EH (cell line): ENCODE measurements at regions not wholly inside any gene's neighbourhood (a gene's known extent, or its start where the extent isn't known, plus 50 kb on each side); places are given as distances from the start of the nearest gene placed in this dataset.

Experiments used
- DNase-seq: peaks from one replicate; pipeline ENCODE4 v3.0.0-alpha.2; 2015; ENCODE audit warnings: low read depth

DNA sequence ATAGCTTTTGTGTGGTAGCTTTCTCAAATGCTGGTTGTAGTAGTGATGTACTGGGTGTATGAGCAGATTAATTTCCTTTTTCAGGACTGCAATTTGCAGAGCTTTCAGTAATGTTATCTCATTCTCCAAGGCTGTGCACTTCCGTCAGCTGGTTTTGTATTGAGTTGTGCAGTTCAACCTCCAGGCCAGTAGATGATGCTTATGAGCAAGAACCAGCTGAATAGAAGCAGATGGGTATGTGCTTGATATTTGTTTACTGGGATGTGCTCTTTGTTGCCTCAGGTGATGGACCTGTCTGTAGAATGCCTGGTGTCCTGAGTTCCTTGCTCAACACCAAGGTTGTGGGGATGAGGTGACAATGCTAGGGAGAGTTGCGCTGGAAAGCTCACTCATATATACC, 462.8 kb downstream of the PCDH18 start:
- no peak for DNase-seq

DNA sequence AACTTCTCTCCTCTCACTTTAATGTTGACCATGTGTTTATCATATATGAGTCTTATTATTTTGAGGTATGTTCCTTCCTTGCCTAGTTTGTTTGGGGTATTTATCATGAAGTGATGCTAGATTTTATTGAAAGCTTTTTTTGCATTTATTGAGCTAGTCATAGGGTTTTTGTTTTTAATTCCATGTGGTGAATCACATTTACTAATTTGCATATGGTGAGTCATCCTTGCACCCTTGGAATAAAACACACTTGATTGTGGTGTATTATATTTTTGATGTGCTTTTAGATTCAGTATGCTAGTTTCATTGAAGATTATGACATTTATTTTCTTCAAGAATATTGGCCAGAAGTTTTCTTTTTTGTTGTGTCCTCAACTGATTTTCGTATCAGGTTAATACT, 464.6 kb downstream of the PCDH18 start:
- peak; percentile 6 for DNase-seq

DNA sequence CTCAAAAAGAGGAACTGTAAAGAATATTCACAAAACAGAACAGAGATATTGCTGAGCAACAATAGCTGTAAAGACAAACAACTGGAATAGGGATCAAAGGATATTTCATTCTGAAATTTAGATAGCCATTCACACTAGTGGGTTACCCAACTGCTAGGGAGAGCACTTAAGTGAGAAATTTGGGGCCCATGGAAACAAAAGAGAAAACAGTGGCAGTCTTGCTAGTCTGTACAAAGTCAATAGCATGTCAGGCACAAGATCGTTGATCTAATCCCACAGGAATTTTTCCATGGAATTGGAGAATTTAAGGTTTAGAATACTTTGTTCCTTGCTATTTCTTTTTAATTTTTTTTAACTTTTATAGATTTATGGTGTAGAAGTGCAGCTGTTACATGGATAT, 467.0 kb downstream of the PCDH18 start:
- peak; percentile 41 for DNase-seq

DNA sequence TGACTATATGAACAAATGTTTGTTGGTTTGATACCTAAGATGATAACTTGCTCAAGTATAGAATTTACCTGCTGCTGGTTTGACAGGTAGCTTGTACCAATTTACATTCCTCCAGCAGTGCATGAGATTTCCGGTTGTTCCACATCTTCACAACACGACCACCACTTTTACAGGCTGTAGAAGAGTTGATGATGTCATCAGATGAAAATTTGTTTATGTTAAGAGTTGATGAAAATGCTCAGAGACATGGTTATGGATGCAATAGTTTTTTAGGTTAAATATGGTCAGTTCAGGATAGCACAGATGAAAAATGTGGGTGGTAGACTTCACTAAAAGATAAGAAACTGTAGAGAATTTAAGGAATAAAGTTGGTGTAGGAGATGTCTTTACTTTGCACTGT, 468.3 kb downstream of the PCDH18 start:
- no peak for DNase-seq

DNA sequence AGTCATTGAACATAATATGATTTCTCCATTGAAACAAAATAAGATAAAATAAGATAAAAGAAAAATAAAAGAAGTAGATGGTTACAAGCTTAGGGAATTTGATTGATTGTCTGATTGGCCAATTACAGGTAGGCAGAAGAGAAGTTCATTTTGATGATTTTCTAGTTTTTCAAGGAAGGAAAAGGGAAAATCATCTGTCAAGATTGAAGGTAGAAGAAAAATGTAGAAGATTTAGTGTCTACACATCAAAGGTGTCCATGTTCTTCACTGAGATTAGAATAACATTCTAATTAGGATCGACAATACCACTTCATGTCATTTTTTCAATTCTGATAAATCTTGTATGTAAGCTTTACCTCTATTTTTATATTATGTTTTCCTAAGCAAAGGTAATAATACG, 489.1 kb downstream of the PCDH18 start:
- no peak for DNase-seq

DNA sequence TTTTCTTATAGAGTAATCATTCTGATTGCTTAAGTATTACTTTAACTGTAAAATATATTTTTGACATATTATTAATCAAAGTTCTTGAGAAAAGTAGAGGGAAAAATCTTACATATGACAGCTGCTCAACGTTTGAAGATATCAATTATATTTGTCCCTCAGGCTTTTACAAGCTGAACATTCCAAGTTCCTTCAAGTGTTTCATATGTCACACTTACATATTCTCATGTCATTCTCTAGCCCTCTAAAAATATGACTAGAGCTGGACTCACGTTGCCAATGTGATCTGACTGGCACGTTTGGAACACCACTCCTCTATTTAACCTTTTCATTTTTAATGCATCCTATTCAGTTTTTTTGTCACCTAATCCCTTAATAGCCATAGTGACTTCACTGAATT, 492.9 kb downstream of the PCDH18 start:
- DNase-seq: no peak

DNA sequence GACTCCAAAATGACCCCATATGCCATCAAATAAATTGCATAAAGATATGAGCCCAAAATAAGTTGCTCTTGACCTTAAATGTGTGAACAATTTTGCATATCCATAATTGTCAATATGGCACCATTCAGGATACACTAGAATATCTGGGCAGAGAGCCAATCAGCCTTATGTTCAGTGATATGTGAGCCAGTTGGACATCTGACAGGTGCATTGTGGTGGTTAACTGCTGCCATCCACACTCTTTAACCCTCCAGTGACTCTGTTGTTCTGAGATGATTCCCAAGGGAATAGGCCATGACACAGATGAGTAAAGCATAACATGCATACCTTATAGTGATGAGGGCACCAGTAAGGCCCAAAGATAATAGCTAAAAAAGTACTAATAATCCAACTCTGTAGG, 500.1 kb downstream of the PCDH18 start:
- no peak for DNase-seq

DNA sequence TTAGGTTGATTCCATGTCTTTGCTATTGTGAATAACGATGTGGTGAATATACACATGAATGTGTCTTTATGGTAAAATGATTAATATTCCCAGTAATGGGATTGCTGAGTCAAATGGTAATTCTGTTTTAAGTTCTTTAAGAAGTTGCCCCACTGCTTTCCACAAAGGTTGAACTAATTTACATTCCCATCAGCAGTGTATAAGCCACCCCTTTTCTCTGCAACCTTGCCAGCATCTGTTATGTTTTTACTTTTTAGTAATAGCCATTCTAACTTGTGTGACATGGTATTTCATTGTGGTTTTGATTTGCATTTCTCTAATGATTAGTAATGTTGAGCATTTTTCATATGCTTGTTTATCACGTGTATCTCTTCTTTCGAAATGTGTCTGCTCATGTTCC, 503.3 kb downstream of the PCDH18 start:
- no peak for DNase-seq

DNA sequence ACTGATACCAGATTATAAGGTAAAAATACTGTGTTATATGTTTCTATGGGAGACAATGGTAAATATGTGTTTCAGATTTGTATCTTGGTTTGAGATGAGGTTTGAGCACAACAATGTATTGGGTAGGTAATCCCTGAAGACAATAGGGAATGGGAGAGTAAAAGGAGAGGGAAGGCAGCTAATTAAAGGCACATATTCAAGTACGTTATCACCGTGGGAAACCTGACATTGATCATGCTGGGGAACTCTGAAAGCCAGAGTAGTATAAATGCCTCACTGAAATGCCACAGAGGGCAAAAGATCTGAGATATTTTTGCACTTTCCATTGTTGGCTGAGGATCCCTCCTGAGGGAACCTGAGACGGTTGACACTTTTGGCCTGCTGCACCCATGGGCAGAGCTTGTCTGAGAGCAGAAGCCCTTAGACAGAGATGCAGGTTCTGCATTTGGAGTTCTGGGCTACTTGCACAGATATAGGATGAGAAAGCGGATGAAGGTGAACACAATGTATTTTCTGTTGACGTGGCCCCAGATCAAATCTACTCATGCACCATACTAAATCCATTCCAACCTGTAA, 506.7 kb downstream of the PCDH18 start:
- DNase-seq: no peak

DNA sequence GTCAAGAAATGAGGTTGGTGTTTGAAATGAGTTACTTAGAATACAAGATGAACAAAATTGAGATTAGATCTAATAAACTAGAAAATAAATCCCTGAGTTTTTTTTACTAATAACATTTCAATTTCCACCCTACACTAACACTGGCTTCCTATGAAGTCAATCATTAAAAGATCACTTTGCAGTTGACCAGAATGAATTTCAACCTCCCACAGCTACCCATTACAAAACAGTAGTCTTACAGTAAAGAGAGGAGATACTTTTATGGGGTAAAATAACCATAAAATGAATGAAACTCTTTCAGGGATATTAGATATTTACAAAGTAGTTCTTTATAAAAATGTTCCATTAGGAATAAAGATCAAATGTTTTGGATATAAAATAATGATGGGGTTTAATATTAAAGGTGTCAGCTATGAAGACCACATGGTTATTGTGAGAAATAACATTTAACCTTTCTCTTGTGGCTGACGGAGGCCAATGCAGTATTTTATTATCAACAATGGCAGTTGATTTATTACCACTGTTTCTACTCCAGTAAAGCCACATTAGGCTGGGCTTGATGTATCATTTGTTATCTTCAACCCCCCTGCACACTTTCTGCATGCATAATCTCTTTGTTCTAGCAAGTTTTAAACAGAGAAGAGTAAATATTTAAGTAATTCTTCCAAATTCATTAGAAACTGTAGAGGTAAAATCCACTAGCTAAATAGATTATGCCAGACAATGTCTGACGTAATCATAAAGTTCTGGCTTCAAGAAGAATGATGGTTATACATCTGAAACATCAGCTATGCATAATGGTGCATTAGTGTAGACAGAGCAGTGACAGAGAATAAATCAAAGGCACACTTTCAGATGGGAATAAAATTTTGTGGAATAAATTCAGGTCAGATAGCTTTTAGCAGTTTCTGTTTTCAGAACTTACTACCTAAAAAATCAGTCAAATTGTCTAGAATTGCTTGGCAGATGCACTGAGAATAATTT, 516.6 kb downstream of the PCDH18 start:
- no peak for DNase-seq

DNA sequence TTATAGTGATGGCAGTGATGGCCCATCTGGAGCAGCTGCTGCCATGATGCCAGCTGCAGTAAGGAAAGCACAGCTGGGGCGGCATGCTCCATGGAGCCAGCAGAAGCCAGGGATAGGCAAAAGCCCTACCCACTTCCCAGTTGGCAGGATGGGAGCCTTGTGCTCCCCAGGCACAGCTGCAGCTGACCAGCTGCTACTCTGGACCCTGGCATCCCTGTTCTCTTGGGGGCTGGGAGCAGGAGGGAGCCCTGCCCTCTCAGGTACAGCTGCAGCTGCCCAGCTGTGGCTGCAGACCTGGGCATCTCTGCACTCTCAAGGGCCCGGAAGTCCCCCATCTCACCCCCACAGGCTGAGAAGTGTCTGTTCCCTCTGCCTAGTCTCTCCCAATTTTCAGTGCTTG, 531.9 kb downstream of the PCDH18 start:
- no peak for DNase-seq

DNA sequence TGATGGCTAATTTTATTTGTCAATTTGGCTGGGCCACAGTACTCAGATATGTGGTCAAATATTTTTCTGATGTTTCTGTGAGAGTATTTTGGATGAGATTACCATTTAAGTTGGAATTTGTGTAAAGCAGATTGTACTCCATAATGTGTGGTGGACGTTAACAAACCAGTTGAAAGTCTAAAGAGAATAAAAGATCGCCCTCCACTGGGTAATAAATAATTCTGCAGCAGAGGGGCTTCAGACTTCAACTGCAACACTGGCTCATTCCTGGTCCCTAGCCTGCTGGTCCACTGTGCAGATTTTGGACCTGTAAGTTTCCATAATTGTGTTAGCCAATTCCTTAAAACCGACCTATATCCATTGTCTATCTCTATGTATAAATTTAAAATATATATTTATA, 540.3 kb downstream of the PCDH18 start:
- DNase-seq: no peak

DNA sequence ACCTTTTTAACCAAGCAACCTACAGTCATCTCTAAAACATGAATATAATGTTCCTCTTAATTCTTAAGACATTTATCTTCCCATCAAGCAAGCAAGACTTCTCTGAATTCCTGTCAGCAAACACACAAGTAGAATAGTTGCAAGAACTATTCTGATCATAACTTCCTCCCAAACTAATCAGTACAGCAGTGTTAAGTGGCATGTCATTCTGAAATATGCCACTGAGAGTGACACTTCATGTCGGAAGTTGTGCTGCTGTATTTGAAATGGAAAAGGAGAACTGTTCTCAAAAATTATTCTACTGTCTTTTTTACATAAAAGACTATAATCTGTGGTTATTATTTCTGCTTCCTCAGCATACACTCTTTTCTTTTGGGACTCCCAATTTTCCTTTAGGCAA, 546.6 kb downstream of the PCDH18 start:
- DNase-seq: no peak

DNA sequence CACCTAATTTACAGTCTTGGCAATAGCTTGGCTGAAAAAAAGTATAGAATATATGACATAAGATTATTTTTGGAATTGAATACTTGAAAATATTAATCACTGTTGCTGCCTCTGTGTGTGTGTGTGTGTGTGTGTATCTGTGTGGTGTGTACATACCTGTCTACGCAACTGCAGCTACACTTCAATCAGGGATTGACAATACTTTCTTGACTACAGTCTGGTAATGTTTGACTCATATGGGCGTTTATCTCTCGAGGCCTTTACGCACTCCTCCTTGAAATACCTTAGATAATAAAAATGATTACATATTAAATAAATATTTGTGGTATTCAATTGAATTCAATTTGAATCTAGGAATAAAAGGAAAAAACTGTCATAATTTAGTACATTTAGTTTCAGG, 565.2 kb downstream of the PCDH18 start:
- no peak for DNase-seq

DNA sequence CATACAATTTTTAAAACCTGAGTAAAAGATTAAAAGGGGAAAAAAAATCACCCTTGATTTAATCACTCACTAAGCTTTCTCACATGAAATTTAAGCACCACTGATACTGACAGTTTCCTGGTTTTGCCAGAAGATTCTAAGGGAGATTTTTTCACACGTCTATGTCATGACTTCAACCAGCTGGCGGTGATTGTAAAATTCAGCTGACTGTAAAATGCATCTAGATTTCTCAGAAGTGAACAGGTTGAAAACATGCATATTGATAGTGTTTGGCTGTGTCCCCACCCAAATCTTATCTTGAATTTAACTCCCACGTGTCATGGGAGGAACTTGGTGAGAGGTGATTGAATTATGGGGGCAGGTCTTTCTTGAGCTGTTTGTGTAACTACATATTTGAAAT, 566.8 kb downstream of the PCDH18 start:
- DNase-seq: no peak

DNA sequence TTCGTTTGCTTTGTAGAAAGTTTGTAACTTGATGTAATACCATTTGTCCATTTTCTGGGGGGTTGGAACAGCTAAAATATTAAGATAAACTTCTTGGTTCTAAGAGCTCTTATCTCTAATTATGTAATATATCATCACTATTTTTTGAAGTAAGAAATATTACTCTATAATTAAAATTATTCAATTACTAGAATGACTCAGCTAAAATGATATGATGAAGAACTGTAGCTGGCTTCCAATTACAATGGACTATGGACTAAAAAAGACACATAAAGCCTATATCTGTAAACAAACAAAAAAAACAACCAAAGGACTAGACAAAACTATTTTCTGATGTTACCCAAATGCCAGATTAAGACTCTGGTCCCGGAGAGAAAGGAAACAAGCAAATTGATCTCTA, 569.4 kb downstream of the PCDH18 start:
- no peak for DNase-seq

DNA sequence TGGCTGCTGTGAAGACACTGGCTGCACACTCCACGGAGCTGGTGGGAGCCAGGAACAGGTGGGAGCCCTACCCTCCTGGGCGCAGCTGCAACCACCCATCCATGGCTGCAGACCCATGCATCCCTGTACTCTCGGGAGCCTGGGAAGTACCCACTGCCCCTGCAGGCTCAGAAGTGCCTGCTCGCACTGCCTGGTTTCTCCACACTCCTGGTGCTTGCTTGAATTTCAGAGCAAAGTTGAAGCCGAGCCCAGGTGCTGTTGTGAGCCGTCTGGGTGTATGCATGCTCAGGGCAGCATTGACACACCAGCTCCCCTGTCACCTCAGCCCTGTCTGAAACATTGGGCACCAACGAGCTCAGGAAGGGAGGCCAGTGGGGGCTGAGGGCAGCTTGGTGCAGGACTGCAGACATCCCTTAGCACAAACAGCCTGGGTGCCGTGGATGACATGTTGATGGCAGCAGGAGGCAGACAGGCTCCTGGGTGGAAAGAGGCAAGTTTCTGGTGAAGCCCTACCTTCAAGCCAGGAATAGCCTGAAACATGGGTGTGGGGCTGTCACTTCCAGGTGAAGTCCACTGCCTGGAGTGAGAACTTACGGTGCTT, 585.9 kb downstream of the PCDH18 start:
- DNase-seq: no peak

DNA sequence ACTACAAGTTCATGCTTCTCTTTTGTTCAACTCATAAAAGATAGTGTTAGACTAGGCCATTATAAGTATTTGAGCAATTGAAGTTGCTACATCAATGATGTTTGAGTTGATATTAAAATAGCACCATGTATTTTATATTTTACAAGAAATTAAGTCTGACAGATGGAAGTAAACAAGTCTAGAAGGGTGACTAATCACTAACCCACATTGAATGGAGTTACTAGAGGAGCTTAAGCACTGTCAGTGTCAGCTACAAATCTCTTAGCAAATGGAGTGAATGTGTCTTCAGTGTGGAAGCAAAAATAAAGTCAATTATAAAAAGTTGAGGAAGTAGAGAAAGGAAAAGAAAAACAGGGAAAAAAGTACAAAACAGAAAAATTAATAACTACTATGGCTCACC, 592.5 kb downstream of the PCDH18 start:
- DNase-seq: no peak

DNA sequence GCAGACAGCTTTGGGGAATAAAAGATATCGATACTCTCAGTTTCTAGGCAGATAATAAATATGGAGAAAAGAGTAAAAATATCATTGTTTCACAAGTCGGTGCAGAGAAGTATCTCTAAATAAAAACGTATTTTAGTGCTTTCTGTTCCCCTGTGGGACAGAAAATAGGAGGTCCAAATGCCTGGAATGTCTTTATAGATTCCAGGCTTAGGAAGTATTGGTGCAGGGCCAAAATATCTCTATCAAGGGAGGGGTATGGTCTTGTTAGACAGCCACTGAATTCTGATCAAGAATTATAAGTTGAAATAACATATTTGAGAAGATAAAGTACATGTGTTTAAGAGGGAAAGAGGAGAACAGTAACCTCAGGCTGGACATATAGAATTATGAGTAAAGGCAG, 596.4 kb downstream of the PCDH18 start:
- no peak for DNase-seq

DNA sequence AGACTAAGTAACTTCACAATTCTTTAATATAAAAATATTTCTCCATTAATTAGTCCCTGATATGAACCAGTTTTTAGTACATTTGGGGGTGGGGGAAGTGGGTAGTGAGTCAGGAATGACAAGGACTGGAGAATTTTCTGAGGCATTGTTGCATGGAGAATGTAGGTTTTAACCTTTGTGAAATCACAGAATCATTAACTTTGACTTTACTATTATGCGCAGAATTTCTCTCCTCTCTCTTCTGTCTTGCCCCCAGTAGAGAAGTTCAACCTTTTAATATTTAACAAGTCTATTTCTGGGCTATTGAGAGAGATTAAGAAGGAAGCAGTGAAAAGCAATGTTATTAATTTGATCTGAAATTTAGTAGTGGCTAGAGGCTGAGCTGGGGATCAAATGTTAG, 597.0 kb downstream of the PCDH18 start:
- no peak for DNase-seq

DNA sequence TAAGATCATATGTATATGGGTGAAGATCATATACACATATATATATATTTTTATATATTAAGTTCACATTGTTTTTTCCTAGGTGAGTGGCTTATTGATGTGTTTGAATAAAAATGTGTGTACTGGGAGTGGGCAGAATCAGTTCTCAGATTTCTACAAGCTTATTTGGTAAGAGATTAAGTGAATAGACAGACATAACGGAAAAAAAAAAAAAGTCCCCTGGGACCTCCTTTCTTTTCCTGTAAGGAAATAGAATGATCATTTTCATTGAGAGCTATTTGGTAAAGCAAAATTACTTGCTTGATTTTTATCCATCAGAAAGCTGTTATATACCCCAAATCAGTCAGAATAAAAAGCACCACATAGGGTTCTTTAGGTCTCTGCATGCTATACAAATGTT, 597.7 kb downstream of the PCDH18 start:
- DNase-seq: no peak

DNA sequence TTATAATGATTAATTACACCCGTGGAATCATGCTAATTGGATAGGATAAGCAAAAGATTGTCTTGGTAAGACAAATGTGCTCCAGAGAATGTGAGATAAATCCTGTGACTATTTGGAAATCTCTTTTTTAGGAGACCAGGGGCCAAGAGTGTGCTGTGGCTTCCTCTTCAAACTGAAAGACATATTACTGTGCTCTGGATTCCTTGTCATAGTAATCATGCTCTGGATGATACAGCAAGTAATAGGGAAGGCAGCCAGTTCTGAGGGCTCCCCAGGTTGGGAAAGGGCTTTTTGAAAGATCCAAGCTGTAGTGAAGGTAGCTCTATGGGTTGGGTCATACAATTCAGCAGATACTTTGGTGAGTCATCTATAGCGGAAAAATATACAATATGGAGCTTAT, 600.5 kb downstream of the PCDH18 start:
- DNase-seq: no peak

DNA sequence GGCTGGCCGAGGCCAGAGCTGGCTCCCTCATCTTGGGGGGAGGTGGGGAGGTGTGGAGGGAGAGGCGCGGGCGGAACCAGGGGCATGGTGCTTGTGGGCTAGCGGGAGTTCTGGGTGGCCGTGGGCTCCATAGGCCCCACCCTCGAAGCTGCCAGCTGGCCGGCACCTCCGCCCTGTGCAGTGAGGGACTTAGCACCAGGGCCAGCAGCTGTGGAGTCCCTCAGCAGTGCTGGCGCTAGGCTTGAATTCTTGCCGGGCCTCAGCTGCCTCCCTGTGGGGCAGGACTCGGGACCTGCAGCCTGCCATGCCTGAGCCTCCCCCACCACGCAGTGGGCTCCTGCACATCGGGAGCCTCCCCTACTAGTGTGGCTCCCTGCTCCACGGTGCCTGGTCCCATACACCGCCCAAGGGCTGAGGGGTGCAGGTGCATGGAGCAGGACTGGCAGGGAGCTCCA, 603.3 kb downstream of the PCDH18 start:
- no peak for DNase-seq
